ENCODE measurements at regions not wholly inside any gene's neighbourhood (a gene's known extent, or its start where the extent isn't known, plus 50 kb on each side); places are given as distances from the start of the nearest gene placed in this dataset.

GRCh38 chr4:1530356-1530755, 124.1 kb upstream of the NKX1-1 start:
- intact Hi-C loops (cut with DNase I, micrococcal nuclease), result no loop called here
- DNase-seq, result no peak

GRCh38 chr4:1524761-1525160, 118.5 kb upstream of the NKX1-1 start:
- Mint-ChIP-seq H3K4me3 (no peak overlapping the region), H3K4me1 (ENCODE audit: low read depth) (peaks cover 2% of the 10 kb centered on the region), H3K9me3 (peaks cover 5% of the 10 kb centered on the region), H3K27me3 (peaks cover 60% of the 10 kb centered on the region), H3K27ac (no peak overlapping the region), H3K36me3 (ENCODE audit: low read depth) (no peaks in the 10 kb centered on the region)
- peaks cover 9% of the 10 kb centered on the region for H3K4me1 ChIP-seq (ENCODE audit: insufficient read depth, low read length)
- ATAC-seq (ENCODE audit: poor library complexity) (no peak), DNase-seq (no peak)
- POLR2A ChIA-PET, result no interaction called here
- intact Hi-C loops (cut with DNase I, micrococcal nuclease), result no loop called here
- peaks cover 0 to 30% of the 10 kb centered on the region in 2 experiments for H3K9me3 ChIP-seq (ENCODE audit: control insufficient read depth in 1 of 2, insufficient read depth in 1 of 2, low read length in 2 of 2)
- no peak for TF ChIP-seq CTCF (IDR thresholded peaks at IDR 0.05)
- peaks cover 23 to 30% of the 10 kb centered on the region in 2 experiments for H3K27me3 ChIP-seq (ENCODE audit: control insufficient read depth in 1 of 2, insufficient read depth in 2 of 2, low read length in 2 of 2)
- CTCF ChIA-PET, result no interaction called here
- H3K4me3 ChIP-seq (ENCODE audit: low read length), result no peak overlapping the region
- no peak overlapping the region for H3K27ac ChIP-seq (ENCODE audit: low read depth in 1 of 2, low read length in 2 of 2)
- H3K36me3 ChIP-seq (ENCODE audit: insufficient read depth, low read length), result no peaks in the 10 kb centered on the region

More at GRCh38 chr4:1530356-1530755, 124.1 kb upstream of the NKX1-1 start:
- Histone ChIP-seq H3K4me3 (ENCODE audit: low read length) (no peak overlapping the region), H3K27ac (ENCODE audit: low read depth in 1 of 2, low read length in 2 of 2) (no peak overlapping the region), H3K27me3 (ENCODE audit: control insufficient read depth in 1 of 2, insufficient read depth in 2 of 2, low read length in 2 of 2) (peaks cover 21 to 23% of the 10 kb centered on the region in 2 experiments), H3K4me1 (ENCODE audit: insufficient read depth, low read length) (no peaks in the 10 kb centered on the region), H3K36me3 (ENCODE audit: insufficient read depth, low read length) (no peaks in the 10 kb centered on the region), H3K9me3 (ENCODE audit: control insufficient read depth in 1 of 2, insufficient read depth in 1 of 2, low read length in 2 of 2) (peaks cover 0 to 8% of the 10 kb centered on the region in 2 experiments)
- Mint-ChIP-seq H3K27ac (no peak overlapping the region), H3K27me3 (peaks cover 41% of the 10 kb centered on the region), H3K4me1 (ENCODE audit: low read depth) (no peaks in the 10 kb centered on the region), H3K9me3 (peaks cover 3% of the 10 kb centered on the region), H3K4me3 (no peak overlapping the region), H3K36me3 (ENCODE audit: low read depth) (no peaks in the 10 kb centered on the region)
- no peak for ATAC-seq (ENCODE audit: poor library complexity)
- POLR2A ChIA-PET, result no interaction called here
- CTCF ChIA-PET, result no interaction called here
- no peak for TF ChIP-seq CTCF (IDR thresholded peaks at IDR 0.05)

GRCh38 chr4:1523907-1524636, 117.8 kb upstream of the NKX1-1 start:
- Mint-ChIP-seq H3K27me3 (peaks cover 59% of the 10 kb centered on the region), H3K4me1 (ENCODE audit: low read depth) (peaks cover 5% of the 10 kb centered on the region), H3K4me3 (no peak overlapping the region), H3K27ac (no peak overlapping the region), H3K9me3 (peaks cover 5% of the 10 kb centered on the region), H3K36me3 (ENCODE audit: low read depth) (no peaks in the 10 kb centered on the region)
- POLR2A ChIA-PET, result no interaction called here
- H3K4me1 ChIP-seq (ENCODE audit: insufficient read depth, low read length), result peaks cover 9% of the 10 kb centered on the region
- no peak for TF ChIP-seq CTCF (IDR thresholded peaks at IDR 0.05)
- H3K36me3 ChIP-seq (ENCODE audit: insufficient read depth, low read length), result no peaks in the 10 kb centered on the region
- no peak overlapping the region for H3K27ac ChIP-seq (ENCODE audit: low read depth in 1 of 2, low read length in 2 of 2)
- peaks cover 0 to 30% of the 10 kb centered on the region in 2 experiments for H3K9me3 ChIP-seq (ENCODE audit: control insufficient read depth in 1 of 2, insufficient read depth in 1 of 2, low read length in 2 of 2)
- H3K27me3 ChIP-seq (ENCODE audit: control insufficient read depth in 1 of 2, insufficient read depth in 2 of 2, low read length in 2 of 2), result peaks cover 23 to 24% of the 10 kb centered on the region in 2 experiments
- DNase-seq (no peak), ATAC-seq (ENCODE audit: poor library complexity) (no peak)
- intact Hi-C loops (cut with DNase I, micrococcal nuclease), result no loop called here
- H3K4me3 ChIP-seq (ENCODE audit: low read length), result no peak overlapping the region
- CTCF ChIA-PET, result no interaction called here

Measured in CD4-positive, alpha-beta T cell (primary cell).